ENCODE measurements at regions not wholly inside any gene's neighbourhood (a gene's known extent, or its start where the extent isn't known, plus 50 kb on each side); places are given as distances from the start of the nearest gene placed in this dataset.

- TF ChIP-seq CTCF (conservative IDR thresholded peaks at IDR 0.05 in 1 of 2, IDR thresholded peaks at IDR 0.05 in 1 of 2; ENCODE audit: extremely low read depth in 1 of 2, insufficient read depth in 1 of 2, low read depth in 1 of 2, low read length in 2 of 2) (no peak), EZH2 (IDR thresholded peaks at IDR 0.05; ENCODE audit: borderline replicate concordance, low read length) (no peak)
Observed at GRCh38 chr12:58081488-58081887, 140.1 kb downstream of the ATP23 start.

Data from mammary epithelial cell (primary cell).